Stomach (tissue), 4 donors: ENCODE measurements at regions not wholly inside any gene's neighbourhood (a gene's known extent, or its start where the extent isn't known, plus 50 kb on each side); places are given as distances from the start of the nearest gene placed in this dataset.

Experiments
- EP300 ChIP-seq: sonication (generic); formaldehyde crosslinking; IDR thresholded peaks from one replicate; pipeline ENCODE4 v1.6.1; 2017; ENCODE audit warnings: antibody characterized with exemption
- POLR2AphosphoS5 ChIP-seq, 3 donors: sonication (generic); formaldehyde crosslinking; IDR thresholded peaks; one replicate each; pipeline ENCODE4 v1.6.1; 2016; ENCODE audit warnings: antibody characterized with exemption in 3 of 3
- TF ChIP-seq, protein P1 (sequence below), 7 experiments: fragments of 450-650 bp in 4 of 7; fragments of 200-600 bp in 3 of 7; sonication (generic) in 3 of 7; IDR thresholded peaks; one replicate each; pipeline ENCODE4 v1.5.1; 2016 to 2019; ENCODE audit warnings: antibody characterized with exemption in 7 of 7, control low read depth in 2 of 7, mild to moderate bottlenecking in 1 of 7

DNA sequence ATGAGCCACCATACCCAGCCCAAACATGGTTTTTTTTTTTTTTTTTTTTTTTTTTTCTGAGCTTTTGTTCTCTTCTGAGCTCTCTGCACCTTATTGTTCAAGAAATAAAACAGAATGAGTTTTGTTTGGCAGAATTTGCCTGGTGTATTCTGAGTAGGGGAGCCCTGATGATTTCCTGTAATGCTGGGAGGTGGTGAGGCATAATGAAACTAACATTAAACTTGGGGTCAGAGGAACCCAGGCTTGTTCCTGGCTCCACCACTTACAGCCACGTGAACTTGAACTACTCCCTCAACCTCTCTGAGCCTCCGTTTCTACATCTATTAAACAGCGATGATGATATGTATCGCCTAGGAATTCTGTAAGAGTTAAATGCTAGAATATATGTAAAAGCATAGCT lies 276.3 kb upstream of the CRY1 start:
- TF ChIP-seq EP300 (no peak), POLR2AphosphoS5 (IDR thresholded peaks at IDR 0.05) (no peak)
- TF ChIP-seq, protein P1, sequence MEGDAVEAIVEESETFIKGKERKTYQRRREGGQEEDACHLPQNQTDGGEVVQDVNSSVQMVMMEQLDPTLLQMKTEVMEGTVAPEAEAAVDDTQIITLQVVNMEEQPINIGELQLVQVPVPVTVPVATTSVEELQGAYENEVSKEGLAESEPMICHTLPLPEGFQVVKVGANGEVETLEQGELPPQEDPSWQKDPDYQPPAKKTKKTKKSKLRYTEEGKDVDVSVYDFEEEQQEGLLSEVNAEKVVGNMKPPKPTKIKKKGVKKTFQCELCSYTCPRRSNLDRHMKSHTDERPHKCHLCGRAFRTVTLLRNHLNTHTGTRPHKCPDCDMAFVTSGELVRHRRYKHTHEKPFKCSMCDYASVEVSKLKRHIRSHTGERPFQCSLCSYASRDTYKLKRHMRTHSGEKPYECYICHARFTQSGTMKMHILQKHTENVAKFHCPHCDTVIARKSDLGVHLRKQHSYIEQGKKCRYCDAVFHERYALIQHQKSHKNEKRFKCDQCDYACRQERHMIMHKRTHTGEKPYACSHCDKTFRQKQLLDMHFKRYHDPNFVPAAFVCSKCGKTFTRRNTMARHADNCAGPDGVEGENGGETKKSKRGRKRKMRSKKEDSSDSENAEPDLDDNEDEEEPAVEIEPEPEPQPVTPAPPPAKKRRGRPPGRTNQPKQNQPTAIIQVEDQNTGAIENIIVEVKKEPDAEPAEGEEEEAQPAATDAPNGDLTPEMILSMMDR (IDR thresholded peaks at IDR 0.05): no peak
